DOHH2 (cell line): ENCODE measurements at regions not wholly inside any gene's neighbourhood (a gene's known extent, or its start where the extent isn't known, plus 50 kb on each side); places are given as distances from the start of the nearest gene placed in this dataset.

Source experiments
- CTCF ChIP-seq: fragments of 200-600 bp; sonication (generic); IDR thresholded peaks from one replicate; pipeline ENCODE4 v1.5.1; 2014; ENCODE audit warnings: antibody characterized with exemption, mild to moderate bottlenecking, low read depth, low read length; ENCODE audit not compliant: poor library complexity, severe bottlenecking
- EZH2phosphoT487 ChIP-seq: fragments of 200-600 bp; sonication (generic); IDR thresholded peaks from 2 replicates; pipeline ENCODE4 v1.6.1; 2017; ENCODE audit warnings: borderline replicate concordance, mild to moderate bottlenecking, antibody characterized with exemption, low read length, moderate library complexity, mixed read lengths

- TF ChIP-seq EZH2phosphoT487 (no peak), CTCF (no peak)
Measured at GRCh38 chr6:113416170-113416569, 441.0 kb upstream of the MARCKS start.
